H1 (cell line): ENCODE measurements at regions not wholly inside any gene's neighbourhood (a gene's known extent, or its start where the extent isn't known, plus 50 kb on each side); places are given as distances from the start of the nearest gene placed in this dataset.

Experiments
- CTCF ChIA-PET: fragments of 300-600 bp; sonication (Branson Sonifier 250); formaldehyde crosslinking; loops from one replicate; lab custom pipeline; 2021; ENCODE audit not compliant: partially characterized antibody; lab: Charles Lee
- POLR2A ChIA-PET: fragments of 300-600 bp; sonication (Branson Sonifier 250); formaldehyde crosslinking; loops from one replicate; lab custom pipeline; 2021; ENCODE audit warnings: inconsistent platforms; ENCODE audit not compliant: partially characterized antibody; lab: Charles Lee
- DNase-seq, 2 experiments: peaks; one replicate each; pipeline versions ENCODE4 v3.0.0 to v3.0.0-alpha.2; 2010 to 2022; ENCODE audit warnings: low spot score in 2 of 2, low read depth in 1 of 2, mixed read lengths in 1 of 2
- FAIRE-seq: peaks from 2 replicates; lab custom pipeline; 2011; peaks lifted over from hg19 to GRCh38; lab: Jason Lieb, UNC
- H2AFZ ChIP-seq: 2 replicates; pipeline ENCODE4 v1.8.1; 2012; ENCODE audit warnings: low read length, inconsistent platforms
- H2AK5ac ChIP-seq: 2 replicates; pipeline ENCODE4 v1.6.1; 2013; ENCODE audit warnings: low read depth, low read length
- H2BK120ac ChIP-seq: replicated peaks from 2 replicates; pipeline ENCODE3; 2013; ENCODE audit warnings: low read depth, low read length, inconsistent platforms
- H2BK12ac ChIP-seq: 2 replicates; pipeline ENCODE4 v1.6.1; 2013; ENCODE audit warnings: low read depth, low read length
- H2BK15ac ChIP-seq: 2 replicates; pipeline ENCODE4 v1.6.1; 2013; ENCODE audit warnings: low read length
- H2BK20ac ChIP-seq: 2 replicates; pipeline ENCODE4 v1.6.1; 2013; ENCODE audit warnings: low read length
- H2BK5ac ChIP-seq: 2 replicates; pipeline ENCODE4 v1.6.1; 2013; ENCODE audit warnings: low read depth, low read length
- H3K14ac ChIP-seq: 2 replicates; pipeline ENCODE4 v1.6.1; 2013; ENCODE audit warnings: inconsistent platforms; ENCODE audit not compliant: insufficient read length
- H3K18ac ChIP-seq: 2 replicates; pipeline ENCODE4 v1.6.1; 2013; ENCODE audit warnings: low read length; ENCODE audit errors: extremely low read depth
- H3K23ac ChIP-seq: 2 replicates; pipeline ENCODE4 v1.6.1; 2013; ENCODE audit warnings: inconsistent platforms; ENCODE audit not compliant: insufficient read length
- H3K23me2 ChIP-seq: 2 replicates; pipeline ENCODE4 v1.6.1; 2013; ENCODE audit warnings: low read depth, low read length
- H3K27ac ChIP-seq: 2 replicates; pipeline ENCODE4 v1.6.1; 2011; ENCODE audit warnings: low read depth, low read length, inconsistent platforms
- H3K27me3 ChIP-seq, 4 experiments: replicated peaks in 1 of 4; 1 replicate in 1 of 4; 2 replicates in 3 of 4; pipeline versions ENCODE4 v1.6.1 to v1.8.1; 2011 to 2013; ENCODE audit warnings: low read length in 3 of 4, mild to moderate bottlenecking in 3 of 4, inconsistent platforms in 2 of 4, mixed read lengths in 2 of 4, moderate library complexity in 1 of 4; ENCODE audit not compliant: control insufficient read depth in 3 of 4, insufficient read depth in 3 of 4; ENCODE audit errors: extremely low read depth in 1 of 4
- H3K36me3 ChIP-seq, 4 experiments: 2 replicates each; pipeline versions ENCODE4 v1.6.1 to v1.8.1; 2011 to 2013; ENCODE audit warnings: mild to moderate bottlenecking in 4 of 4, low read length in 3 of 4, moderate library complexity in 2 of 4, control low read depth in 1 of 4, inconsistent platforms in 1 of 4; ENCODE audit not compliant: insufficient read depth in 4 of 4, control insufficient read depth in 2 of 4
- H3K4ac ChIP-seq: replicated peaks from 2 replicates; pipeline ENCODE3; 2013; ENCODE audit warnings: low read length, low read depth, mixed read lengths, inconsistent platforms; ENCODE audit not compliant: insufficient read length
- H3K4me1 ChIP-seq, 4 experiments: replicated peaks in 1 of 4; 1 replicate in 1 of 4; 2 replicates in 3 of 4; pipeline versions ENCODE4 v1.6.1 to v1.8.1; 2011 to 2013; ENCODE audit warnings: low read length in 3 of 4, inconsistent platforms in 2 of 4, mixed read lengths in 1 of 4; ENCODE audit not compliant: insufficient read depth in 4 of 4, control insufficient read depth in 3 of 4
- H3K4me2 ChIP-seq, 2 experiments: 2 replicates each; pipeline versions ENCODE4 v1.6.1 to v1.8.1; 2011 to 2013; ENCODE audit warnings: low read depth in 2 of 2, low read length in 2 of 2, control low read depth in 1 of 2, inconsistent platforms in 1 of 2, mild to moderate bottlenecking in 1 of 2; ENCODE audit not compliant: insufficient read depth in 1 of 2
- H3K4me3 ChIP-seq, 4 experiments: fragments of 200-600, 300-600 bp in 1 of 4; sonication (generic), shearing (Covaris generic), sonication (Bioruptor Twin) in 1 of 4; 2 replicates each; pipeline versions ENCODE4 v1.5.1 to v1.8.1; 2011 to 2016; ENCODE audit warnings: low read length in 4 of 4, low read depth in 3 of 4, control low read depth in 2 of 4, inconsistent platforms in 2 of 4, mild to moderate bottlenecking in 2 of 4, mixed read lengths in 1 of 4, moderate library complexity in 1 of 4; ENCODE audit not compliant: insufficient read depth in 2 of 4; ENCODE audit errors: extremely low read depth in 1 of 4
- H3K56ac ChIP-seq: replicated peaks from 2 replicates; pipeline ENCODE3; 2013; ENCODE audit warnings: low read depth, mild to moderate bottlenecking, mixed read lengths, low read length, inconsistent platforms; ENCODE audit not compliant: insufficient read length
- H3K79me1 ChIP-seq: 2 replicates; pipeline ENCODE4 v1.6.1; 2013; ENCODE audit warnings: low read depth, low read length, control low read depth
- H3K79me2 ChIP-seq, 2 experiments: 2 replicates each; pipeline versions ENCODE4 v1.6.1 to v1.8.1; 2012 to 2013; ENCODE audit warnings: low read length in 2 of 2, mild to moderate bottlenecking in 2 of 2, inconsistent platforms in 1 of 2; ENCODE audit not compliant: insufficient read depth in 2 of 2, control insufficient read depth in 1 of 2
- H3K9ac ChIP-seq, 4 experiments: replicated peaks in 1 of 4; 1 replicate in 1 of 4; 2 replicates in 3 of 4; pipeline versions ENCODE4 v1.6.1 to v1.8.1; 2011 to 2013; ENCODE audit warnings: low read depth in 3 of 4, low read length in 3 of 4, control low read depth in 2 of 4, mild to moderate bottlenecking in 2 of 4, moderate library complexity in 2 of 4, inconsistent platforms in 1 of 4; ENCODE audit errors: extremely low read depth in 1 of 4
- H3K9me3 ChIP-seq, 2 experiments: 2 replicates each; pipeline versions ENCODE4 v1.6.1 to v1.8.1; 2012 to 2013; ENCODE audit warnings: mild to moderate bottlenecking in 2 of 2, moderate library complexity in 2 of 2, control low read depth in 1 of 2, inconsistent platforms in 1 of 2, low read depth in 1 of 2, low read length in 1 of 2, mixed read lengths in 1 of 2; ENCODE audit not compliant: insufficient read depth in 2 of 2
- H4K20me1 ChIP-seq, 2 experiments: replicated peaks in 1 of 2; 2 replicates each; pipeline versions ENCODE3 to v1.8.1; 2011 to 2013; ENCODE audit warnings: inconsistent platforms in 2 of 2, low read length in 2 of 2, mild to moderate bottlenecking in 1 of 2; ENCODE audit not compliant: insufficient read depth in 2 of 2, control insufficient read depth in 1 of 2
- H4K5ac ChIP-seq: 2 replicates; pipeline ENCODE4 v1.6.1; 2013; ENCODE audit warnings: low read length, low read depth, mixed read lengths, inconsistent platforms; ENCODE audit not compliant: insufficient read length
- H4K8ac ChIP-seq: 2 replicates; pipeline ENCODE4 v1.8.0; 2013; ENCODE audit warnings: mild to moderate bottlenecking, moderate library complexity, low read length, inconsistent platforms; ENCODE audit not compliant: insufficient read depth; ENCODE audit errors: extremely low read depth
- H4K91ac ChIP-seq: replicated peaks from 2 replicates; pipeline ENCODE3; 2013; ENCODE audit warnings: low read length, mixed read lengths, inconsistent platforms; ENCODE audit not compliant: insufficient read length
- WGBS, 2 experiments: shearing (Covaris generic) in 1 of 2; methylation state at CpG; one replicate each; pipeline versions ENCODE4 v1.1.6 to v1.1.7; 2013 to 2015; ENCODE audit warnings: low lambda C conversion rate in 2 of 2, mixed read lengths in 2 of 2, inconsistent platforms in 1 of 2, low coverage in 1 of 2, missing lambda C conversion rate in 1 of 2; ENCODE audit not compliant: insufficient replicate concordance in 2 of 2, insufficient coverage in 1 of 2, insufficient read length in 1 of 2; ENCODE audit errors: extremely low coverage in 1 of 2, missing lambda C conversion rate in 1 of 2; 5-methylcytosine and 5-hydroxymethylcytosine counted together

DNA sequence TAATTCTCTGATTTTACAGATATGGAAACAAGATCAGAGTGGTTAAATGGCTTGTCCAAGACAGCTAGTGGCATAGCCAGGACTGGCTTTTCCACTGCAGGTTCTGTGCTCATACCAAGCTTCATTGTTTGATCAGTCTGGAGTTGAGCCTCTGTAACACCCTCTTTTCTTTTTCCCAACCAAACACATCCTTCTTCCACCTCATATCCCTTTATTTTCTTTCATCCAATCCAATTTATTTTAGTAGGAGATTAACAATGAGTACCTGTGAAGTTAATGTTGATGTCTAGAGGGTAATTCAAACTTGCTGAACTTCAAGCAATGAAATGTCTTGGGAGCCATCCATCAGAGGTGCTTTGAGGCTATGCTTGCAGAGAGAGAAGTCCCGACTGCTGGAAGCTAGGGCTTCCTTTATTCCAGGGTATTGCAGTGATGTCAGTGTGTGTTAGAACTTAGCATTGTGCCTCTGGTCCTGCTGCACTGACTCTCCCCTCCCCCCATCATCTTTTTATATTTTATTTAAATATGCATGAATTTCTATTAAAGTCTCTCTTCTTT, 452.1 kb upstream of the PDE3A start:
- CTCF ChIA-PET: interaction anchor here (0.6 to 3.0 kb wide), 31 partner anchors 9 to 463 kb away, joined by 3 to 15 read pairs (median 4); no protein-coding TSS in a partner anchor
- no peak overlapping the region for H3K4ac ChIP-seq
- no peaks in the 10 kb centered on the region for H3K79me1 ChIP-seq
- H3K4me2 ChIP-seq: no peak overlapping the region
- H2BK12ac ChIP-seq: no peak overlapping the region
- POLR2A ChIA-PET: interaction anchor here (1.0 to 1.8 kb wide), 2 partner anchors 389 to 452 kb away, joined by 3 to 4 read pairs; partner anchors contain the start of gene PDE3A
- peak overlapping the region; percentile 92 for H2BK120ac ChIP-seq
- no peak overlapping the region for H2BK15ac ChIP-seq
- H3K27me3 ChIP-seq: no peaks in the 10 kb centered on the region
- no peak overlapping the region for H3K9ac ChIP-seq
- no peak overlapping the region for H3K27ac ChIP-seq
- H2BK5ac ChIP-seq: no peak overlapping the region
- no peak overlapping the region; the same call in 1 of the 2 replicates for H3K18ac ChIP-seq
- H3K4me1 ChIP-seq: peaks cover 0 to 15% (median 4%) of the 10 kb centered on the region in 4 experiments; a peak in 3 of 7 replicates
- peak overlapping the region; percentile 26 for H4K5ac ChIP-seq
- H3K56ac ChIP-seq: peak overlapping the region; percentile 61
- H3K79me2 ChIP-seq: no peaks in the 10 kb centered on the region
- no peak overlapping the region for H3K14ac ChIP-seq
- no peak overlapping the region for H2BK20ac ChIP-seq
- H3K23me2 ChIP-seq: no peaks in the 10 kb centered on the region
- H4K8ac ChIP-seq: no peak overlapping the region
- no peak overlapping the region for H3K4me3 ChIP-seq
- FAIRE-seq (no peak), DNase-seq (no peak)
- H3K36me3 ChIP-seq: no peaks in the 10 kb centered on the region
- peak overlapping the region; percentile 73 for H4K91ac ChIP-seq
- 64% methylated on average over 1 of the region's 1 CpG; no CpG with 5 or more reads in 1 of the 2 experiments for WGBS, 2 experiments
- H4K20me1 ChIP-seq: no peaks in the 10 kb centered on the region
- no peak overlapping the region for H3K23ac ChIP-seq
- H2AFZ ChIP-seq: no peak overlapping the region
- H3K9me3 ChIP-seq: no peaks in the 10 kb centered on the region
- H2AK5ac ChIP-seq: no peak overlapping the region
